OCI-LY3 (cell line): ENCODE measurements at regions not wholly inside any gene's neighbourhood (a gene's known extent, or its start where the extent isn't known, plus 50 kb on each side); places are given as distances from the start of the nearest gene placed in this dataset.

Experiments used
- CTCF ChIP-seq: fragments of 200-600, 300-600 bp; sonication (generic); IDR thresholded peaks from 2 replicates; pipeline ENCODE4 v1.5.1; 2014; ENCODE audit warnings: antibody characterized with exemption, low read length, low read depth
- EZH2phosphoT487 ChIP-seq: fragments of 200-600 bp; shearing (Covaris generic); IDR thresholded peaks from 2 replicates; pipeline ENCODE4 v1.6.1; 2018; ENCODE audit warnings: antibody characterized with exemption, mixed run types, low read depth

- TF ChIP-seq EZH2phosphoT487 (no peak), CTCF (no peak)
Measured at GRCh38 chr3:109920749-109921148, 583.4 kb upstream of the DPPA4 start.
